Iris pigment epithelial cell (primary cell): ENCODE measurements at regions not wholly inside any gene's neighbourhood (a gene's known extent, or its start where the extent isn't known, plus 50 kb on each side); places are given as distances from the start of the nearest gene placed in this dataset.

Experiments
- DNase-seq: peaks from one replicate; pipeline ENCODE4 v3.0.0-alpha.2; 2011; ENCODE audit warnings: low read depth

DNA sequence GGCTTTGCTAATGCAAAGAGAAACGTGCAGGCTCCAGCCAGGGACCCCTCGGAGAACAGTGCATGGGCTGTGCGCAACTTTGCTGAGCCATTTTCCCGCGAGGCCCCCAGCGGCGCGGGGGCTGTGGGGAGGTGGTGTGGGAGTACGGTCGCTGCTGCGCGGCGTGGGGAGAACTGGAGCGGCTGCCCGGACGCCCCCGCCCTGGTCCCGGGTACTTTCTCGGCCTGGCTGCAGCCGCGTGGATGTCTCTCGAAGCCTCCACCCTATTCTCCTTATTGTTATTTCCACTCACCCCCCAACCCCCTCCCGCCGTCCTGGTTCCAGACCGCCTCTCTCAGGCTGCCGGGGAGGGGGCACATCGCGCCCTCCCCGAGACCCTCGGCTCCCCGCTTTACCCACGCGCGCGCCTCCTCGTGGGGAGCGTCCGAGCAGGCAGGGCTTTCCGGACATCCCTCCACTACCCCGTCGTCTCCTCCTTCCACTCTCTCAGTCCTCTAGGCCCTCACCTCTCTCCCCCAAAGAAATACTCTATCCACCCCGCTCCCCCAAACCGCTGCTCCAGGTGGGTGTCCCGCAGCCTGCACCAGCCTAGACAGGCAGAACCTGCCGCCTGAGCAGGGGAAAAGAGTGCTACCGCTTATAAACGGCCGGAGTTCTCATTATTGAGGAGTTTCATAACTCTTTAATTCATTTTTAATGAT, 68.6 kb upstream of the TBCA start:
- no peak for DNase-seq

DNA sequence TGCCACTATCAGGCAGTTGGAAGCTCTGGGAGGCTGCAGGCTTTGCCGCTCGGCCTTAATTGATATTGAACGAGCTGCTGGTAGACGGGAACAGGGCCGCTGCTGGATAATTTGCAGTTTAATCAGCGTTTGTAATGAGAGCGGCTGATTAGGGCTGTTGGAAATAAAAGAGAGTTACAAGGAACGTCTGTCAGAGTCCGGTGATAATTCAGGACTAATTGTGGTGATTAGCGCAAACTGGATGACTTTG, 68.2 kb upstream of the TBCA start:
- DNase-seq = peak; percentile 18

DNA sequence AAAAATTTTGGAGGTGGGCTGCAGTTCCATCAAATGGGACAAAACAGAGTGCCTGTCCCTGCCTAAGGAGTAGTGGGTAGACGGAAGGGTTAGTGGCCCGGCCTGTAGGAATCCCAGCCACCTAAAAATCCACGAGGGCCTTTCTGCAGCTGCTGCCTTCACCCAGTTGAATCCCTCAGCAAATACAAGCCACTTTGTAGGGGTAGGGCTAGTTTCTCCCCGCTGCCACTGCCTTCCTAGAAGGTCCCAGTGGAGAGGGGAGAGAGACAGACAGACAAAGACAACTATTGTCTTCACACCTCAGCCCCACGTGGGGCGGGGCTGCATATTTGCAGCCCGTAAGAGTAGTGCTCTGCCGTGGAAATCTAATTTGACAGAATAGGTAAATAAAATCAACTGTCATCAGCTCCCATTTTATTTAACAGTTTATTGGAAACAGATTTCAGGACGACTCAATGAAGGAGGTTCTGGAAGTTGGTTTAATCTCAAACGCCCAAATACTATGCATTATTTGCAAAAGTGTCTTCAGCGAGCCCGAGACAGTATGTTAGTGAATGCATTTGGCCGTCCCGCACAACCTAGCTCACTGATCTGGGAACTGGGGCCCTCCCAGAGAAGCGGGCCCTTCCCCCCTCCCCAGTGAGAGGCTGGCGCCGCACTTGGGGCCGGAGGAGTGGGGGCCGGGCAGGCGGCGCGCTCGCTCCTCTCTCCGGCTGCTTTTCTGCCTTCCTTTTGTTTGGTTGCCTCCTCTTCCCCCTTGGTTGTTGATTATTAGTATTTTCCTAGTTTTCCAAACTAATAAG, 67.6 kb upstream of the TBCA start:
- peak; percentile 9 for DNase-seq

DNA sequence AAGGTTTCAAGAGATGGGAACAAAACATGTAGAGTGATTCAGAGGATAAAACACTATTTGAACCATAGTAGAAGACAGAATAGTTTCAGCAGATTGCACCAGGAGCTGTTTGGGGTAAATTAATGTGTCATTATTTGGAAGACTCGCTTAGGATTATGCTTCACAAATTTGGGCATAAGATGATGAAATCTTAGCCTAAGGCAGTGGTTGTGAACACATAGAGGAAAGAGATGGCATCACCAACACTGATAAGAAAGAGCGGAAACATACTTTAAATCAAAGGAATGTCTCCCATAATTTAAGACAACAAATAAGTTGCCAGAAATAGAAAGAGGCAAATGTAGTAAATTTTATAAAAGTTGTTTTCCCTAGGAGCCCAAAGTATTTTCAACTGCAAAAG, 66.1 kb upstream of the TBCA start:
- no peak for DNase-seq

DNA sequence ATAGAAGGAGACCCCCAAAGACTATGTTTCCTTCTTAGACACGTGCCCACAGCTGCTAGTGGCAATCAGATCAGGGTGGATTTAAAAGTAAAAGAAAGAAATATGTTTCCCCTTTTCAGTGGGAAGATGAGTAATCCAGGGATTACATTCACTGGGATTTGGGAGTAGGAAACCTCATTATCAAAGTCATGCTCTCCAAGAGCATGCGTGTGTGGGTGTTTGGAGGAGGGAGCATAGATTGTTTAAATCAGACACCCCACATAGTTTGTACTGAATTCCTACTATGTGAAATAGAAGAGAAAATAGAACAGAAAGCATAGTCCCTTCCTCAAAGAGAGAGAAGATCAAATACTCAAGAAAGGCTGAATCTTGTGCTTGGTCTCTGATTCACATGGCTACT, 65.5 kb upstream of the TBCA start:
- no peak for DNase-seq

DNA sequence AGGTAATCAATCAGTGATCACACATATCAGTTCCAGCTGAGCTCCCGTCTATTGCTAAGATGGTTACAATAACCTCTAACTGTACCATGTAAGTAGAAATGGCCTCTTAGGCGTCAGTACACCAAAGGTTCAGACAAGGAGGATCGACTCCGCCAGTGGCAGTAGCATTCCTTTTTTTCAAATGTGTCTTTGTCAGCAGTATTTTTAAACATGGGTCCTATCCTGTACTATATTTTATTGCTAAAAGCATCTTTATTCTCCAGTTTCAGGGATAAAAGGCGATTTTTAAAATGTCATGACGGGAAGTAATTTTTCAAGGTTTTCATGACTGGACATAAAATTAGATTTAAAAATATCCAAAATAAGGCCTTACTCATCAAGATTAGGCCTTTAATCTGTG, 64.8 kb upstream of the TBCA start:
- DNase-seq = no peak

DNA sequence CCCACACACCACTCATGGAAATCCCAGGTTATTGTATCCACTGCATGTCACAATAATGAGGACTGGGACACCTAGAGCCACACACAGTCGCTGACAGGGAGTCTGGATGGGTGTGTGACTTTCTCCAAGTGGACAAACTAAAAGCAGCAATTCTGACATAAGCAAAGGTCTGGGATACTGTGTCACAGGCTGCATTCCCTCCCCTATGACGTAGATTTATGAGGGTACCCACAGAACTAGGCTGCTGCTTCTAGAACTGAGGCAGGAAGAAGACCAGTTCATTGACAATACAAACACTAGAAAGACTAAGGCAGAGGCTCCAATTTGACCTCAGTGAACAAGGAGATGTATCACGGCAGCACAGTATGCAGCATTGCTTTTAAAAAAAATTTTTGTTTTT, 63.6 kb upstream of the TBCA start:
- no peak for DNase-seq

DNA sequence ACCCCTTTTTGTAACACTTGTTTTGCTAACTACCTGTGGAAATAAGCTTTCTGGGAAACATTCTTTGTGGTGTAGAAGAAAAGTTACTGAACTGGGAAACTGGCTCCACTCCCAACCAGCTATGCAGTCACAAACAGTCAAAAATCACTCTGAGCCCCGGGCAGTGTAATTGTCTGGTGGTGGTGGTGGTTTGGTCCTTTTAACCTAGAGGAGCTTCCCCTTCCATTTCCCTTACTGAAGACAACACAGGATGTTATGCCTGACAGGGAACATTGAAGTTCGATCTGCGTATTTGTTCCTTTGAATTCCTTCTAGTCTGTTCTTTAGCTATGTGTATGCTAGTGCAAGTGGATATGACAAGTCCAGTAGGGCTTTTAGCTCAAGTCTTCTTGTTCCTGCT, 56.8 kb upstream of the TBCA start:
- no peak for DNase-seq

DNA sequence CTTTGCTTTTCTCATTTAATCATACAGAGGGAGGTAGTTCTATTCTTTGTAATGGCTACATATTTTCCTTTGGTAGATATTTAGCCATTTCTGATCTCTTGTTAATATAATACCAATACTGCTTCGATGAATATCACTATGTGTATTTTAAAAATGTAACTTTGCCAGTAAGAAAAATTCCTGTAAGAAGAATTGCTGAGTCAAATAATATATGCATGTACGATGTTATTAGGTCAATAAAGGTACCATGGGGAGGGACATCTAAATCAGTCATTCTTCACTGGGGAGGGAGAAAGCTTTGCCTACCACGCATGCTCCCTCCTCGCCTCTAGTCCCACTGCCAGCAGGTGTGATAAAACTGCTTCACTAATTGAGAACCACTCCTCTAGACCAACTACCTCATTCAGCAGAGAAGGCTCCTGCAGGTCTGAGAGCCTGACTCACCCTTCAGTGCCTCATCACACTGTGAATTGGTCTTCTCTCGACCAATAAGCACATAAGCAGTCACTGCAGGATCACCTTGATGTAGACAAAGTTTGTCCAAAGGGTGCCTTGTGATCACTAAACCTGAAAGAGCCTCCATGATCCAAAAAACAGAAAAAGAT, 56.1 kb upstream of the TBCA start:
- no peak for DNase-seq

DNA sequence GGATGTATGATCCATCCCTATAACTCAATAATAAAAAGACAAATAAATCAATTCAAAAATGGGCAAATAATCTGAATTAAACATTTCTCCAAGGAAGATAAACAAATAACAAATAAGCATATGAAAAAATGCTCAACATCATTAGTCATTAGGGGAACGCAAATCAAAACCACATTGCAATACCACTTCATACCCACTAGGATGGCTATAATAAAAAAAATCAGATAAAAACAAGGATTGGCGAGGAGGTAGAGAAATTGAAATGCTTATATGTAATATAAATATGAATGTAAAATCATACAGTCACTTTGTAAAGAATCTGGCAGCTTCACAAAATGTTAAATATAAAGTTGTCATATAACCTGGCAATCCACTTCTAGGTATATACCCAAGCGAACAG, 52.3 kb upstream of the TBCA start:
- DNase-seq = peak; percentile 15
